ENCODE measurements at regions not wholly inside any gene's neighbourhood (a gene's known extent, or its start where the extent isn't known, plus 50 kb on each side); places are given as distances from the start of the nearest gene placed in this dataset.
"Not testable (repeated sequence)": the region's sequence is repeated elsewhere in the genome, so short reads cannot be mapped to it uniquely, and the experiment has no call there.

DNA sequence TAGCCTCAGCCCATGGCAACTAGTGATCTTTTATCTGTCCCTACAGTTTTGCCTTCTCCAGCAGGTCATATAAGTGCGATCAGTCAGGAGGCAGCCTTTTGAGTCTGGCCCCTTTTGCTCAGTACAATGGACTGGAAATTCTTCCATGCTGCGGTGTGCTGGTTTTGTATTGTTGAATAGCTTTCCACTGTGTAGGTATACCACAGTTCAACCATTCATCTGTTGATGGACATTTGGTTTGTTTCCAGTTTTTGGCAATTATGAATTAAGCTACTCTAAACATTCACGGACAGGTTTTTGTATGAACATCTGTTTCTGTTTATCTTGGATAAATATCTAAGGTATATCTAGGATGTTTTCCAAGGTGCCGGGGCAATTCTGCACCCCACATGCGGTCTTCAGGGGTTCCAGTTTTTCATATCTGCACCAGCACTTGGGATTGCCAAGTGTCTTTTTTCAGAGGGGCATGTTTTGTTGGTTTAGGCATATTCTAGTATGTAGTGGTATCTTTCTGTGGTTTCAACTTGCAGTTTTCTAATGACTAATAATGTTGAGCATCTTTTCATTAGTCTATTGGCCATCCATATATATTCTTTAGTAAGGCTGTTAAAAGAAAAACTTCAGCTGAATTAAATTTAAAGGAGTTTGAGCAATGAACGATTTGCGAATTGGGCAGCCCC, 141.0 kb downstream of the TFAP2C start:
- DNase-seq (ENCODE audit: low read depth in 2 of 2), result no peak

DNA sequence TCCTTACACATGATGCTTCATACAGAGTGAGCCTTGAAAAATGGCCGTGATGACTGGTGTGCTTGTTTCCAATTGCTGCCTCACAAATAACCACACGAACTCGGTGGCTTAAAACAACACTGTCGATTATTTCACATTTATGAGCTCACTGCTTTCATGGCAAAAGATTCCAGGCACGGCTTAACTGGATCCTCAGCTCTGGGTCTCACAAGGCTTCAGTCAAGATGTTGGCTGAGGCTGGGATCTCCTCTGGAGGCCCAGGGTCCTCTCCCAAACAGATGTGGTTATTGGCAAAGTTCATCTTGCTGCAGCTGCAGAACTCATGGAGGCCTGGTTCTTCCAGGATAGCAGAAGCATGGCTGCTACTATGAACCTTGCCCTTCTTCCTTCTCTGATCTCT, 144.6 kb downstream of the TFAP2C start:
- no peak for DNase-seq (ENCODE audit: low read depth in 2 of 2)

DNA sequence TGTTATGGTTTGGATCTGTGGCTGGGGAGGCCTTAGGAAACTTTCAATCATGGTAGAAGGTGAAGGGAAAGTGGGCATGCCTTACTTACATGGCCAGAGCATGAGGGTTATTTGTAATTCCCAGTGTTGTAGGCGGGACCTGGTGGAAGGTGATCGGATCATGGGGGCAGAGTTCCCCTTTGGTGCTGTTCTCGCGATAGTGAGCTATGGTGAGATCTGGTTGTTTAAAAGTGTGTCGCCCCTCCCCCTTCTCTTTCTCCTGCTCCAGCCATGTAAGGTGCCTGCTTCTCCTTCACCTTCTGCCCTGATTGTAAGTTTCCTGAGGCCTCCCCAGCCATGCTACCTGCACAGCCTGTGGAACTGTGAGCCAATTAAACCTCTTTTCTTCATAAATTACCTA, 145.8 kb downstream of the TFAP2C start:
- DNase-seq (ENCODE audit: low read depth in 2 of 2), result no peak

DNA sequence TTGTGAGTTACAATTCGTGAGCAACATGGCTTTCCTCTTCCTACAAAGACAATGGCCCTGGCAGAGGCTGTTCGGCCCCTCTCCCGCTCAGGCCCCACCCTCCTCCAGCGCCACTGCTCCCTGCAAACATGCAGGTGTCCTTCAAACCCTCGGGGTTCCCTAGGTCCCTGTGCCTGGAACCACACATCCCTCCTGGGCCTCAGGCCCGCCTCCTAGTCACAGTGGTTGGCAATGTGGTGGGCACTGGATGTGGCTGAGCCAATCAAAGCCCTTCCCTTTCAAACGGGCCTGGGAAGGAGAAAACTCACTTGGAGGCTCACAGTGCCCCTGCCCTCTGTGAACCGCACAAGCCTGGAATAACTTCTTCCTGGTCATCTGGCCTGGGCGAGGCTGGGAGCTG, 147.2 kb downstream of the TFAP2C start:
- no peak for DNase-seq (ENCODE audit: low read depth in 2 of 2)

DNA sequence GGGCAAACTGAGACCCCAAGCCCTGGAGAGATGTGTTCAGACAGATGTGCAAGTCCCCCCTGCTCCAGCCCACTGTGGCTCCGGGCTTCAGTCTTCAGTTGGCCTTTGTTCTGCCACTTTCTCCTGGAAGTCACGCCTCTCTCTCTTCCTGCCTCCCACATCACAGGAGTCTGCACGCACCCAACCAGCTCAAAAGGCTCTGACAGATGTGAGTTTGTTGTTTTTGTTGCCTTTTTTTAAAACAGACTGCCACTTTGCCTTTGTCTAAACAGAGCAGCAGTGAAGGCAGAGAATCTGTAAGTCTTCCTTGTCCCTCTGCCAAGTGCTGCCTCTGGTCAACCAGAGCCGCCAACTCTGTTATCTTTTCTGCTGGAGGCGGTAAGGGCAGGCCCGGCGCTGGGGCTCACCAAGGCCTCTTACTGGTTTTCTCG, 149.7 kb downstream of the TFAP2C start:
- no peak for DNase-seq (ENCODE audit: low read depth in 2 of 2)

DNA sequence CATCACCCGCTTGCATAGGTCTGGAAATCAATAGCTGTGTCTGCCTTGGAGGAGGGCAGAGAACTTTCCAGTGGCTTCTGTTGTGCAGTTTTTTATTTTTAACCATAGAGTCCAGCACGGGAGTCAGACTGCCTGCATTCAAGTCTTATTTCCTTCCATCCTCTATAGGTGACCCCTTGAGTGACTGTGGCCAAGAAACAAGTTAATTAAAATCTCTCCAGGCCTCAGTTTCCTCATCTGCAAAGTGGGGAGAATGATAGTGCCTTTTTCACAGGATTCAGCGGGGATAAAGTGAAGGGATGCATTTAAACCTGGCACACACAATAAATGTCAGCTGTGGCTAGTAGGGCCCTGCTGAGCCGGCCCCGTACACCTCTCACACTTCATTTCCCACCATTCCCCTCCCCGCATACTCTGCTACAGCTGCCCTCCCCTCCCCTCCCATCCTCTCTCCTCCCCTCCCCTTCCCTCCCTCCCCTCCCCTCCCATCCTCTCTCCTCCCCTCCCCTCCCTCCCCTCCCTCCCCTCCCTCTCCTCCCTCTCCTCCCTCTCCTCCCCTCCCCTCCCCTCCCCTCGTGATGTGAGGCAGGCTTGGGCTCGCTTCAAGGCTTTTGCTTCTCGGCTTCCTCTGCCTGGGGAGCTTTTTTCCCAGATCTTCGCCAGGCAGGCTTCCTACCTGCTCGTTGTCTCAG, 150.5 kb downstream of the TFAP2C start:
- no peak for DNase-seq (ENCODE audit: low read depth in 2 of 2)

DNA sequence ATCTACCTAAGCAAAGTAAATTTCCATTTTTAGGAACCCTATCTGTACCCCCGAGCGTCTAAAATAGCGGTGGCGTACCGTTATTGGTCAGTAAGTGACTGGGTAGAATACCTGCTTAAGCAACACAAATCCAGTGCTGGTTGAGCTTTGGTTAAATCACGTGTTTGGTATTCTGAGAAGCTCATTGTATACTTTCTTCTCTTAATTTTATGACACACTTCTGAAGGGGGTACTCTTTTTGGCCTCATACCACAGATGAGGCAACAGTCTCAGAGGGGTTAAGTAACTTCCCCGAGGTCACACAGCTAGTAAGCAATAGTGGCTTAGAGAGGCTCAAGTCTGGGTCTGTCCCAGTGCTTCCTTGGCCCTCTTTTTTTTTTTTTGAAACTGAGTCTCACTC, 151.2 kb downstream of the TFAP2C start:
- DNase-seq (ENCODE audit: low read depth in 2 of 2), result no peak

DNA sequence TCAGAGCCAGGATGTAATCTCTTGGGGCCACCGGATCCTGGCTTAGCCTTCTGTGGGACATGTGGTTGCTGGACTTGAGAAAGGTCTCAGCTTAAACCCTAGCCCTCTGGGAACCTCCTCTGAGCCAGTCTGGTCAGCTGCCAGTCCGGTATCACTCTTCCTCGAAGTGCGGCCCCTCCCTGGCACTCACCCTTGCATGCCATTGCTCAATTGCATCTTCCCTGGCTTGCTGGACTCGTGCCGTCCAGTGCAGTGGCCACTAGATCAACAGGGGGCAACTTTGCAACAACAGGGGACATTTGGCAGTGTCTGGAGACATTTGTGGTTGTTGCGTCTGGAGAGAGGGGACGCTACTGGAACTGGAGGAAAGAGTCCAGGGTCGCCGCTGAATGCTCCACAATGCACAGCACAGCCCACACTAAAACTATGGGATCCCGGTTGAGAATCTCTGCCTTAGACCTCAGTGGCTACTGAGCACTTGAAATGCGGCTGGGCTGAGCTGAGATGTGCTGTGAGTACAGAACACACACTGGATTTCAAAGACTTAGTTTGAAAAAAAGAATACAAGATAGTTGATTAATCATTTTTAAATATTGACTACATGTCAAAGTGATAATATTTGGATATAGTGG, 152.1 kb downstream of the TFAP2C start:
- no peak for DNase-seq (ENCODE audit: low read depth in 2 of 2)

DNA sequence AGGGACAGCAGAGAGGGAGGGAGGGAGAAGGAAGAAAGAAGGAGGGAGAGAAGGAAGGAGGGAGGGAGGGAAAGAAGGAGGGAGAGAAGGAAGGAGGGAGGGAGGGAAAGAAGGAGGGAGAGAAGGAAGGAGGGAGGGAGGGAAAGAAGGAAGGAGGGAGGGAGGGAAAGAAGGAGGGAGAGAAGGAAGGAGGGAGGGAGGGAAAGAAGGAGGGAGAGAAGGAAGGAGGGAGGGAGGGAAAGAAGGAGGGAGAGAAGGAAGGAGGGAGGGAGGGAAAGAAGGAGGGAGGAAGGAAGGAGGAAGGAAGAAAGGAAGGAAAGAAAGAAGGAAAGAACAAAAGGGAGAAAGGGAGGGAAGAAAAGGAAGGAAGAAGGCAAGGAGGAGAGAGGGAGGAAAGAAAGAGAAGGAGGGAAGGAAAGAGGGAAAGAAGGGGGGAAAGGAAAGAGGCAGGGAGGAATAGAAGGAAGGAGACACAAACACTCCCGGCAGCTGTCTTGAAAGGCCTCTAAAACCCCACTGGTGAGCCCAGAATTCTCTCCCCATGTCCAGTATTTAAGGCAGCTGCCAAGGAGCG, 153.0 kb downstream of the TFAP2C start:
- not testable (repeated sequence) for DNase-seq (ENCODE audit: low read depth in 2 of 2)

DNA sequence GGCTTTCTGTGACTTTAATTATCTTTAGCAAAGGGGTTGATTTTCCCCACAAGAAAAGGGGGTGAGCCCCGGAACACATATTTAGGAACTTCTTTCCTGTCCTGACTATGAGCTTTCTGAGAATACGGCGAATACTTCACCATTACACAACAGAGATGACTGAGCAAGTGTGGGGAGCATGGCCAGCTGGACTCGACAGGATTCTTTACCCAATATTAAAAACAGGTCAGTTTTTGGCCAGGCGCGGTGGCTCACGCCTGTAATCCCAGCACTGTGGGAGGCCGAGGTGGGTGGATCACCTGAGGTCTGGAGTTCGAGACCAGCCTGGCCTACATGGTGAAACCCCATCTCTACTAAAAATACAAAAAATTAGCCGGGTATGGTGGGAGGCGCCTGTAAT, 153.7 kb downstream of the TFAP2C start:
- not testable (repeated sequence) for DNase-seq (ENCODE audit: low read depth in 2 of 2)

DNA sequence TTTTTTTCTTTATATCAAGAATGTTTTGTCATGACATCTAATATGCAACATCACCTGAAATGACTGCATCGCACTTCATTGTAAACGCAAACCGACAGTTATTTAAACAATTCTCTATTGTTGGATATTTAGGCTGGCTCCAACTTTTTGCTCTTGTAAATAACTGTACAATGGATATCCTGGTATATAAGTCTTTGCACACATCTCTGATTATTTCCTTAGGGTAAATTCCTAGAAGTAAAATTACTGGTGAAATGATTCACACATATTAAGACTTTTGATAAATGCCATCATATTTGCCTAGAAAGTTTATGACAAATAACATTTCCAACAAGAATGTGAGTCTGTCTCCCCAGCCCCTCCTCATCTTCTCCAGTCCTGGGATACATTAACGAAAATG, 154.7 kb downstream of the TFAP2C start:
- no peak for DNase-seq (ENCODE audit: low read depth in 2 of 2)

DNA sequence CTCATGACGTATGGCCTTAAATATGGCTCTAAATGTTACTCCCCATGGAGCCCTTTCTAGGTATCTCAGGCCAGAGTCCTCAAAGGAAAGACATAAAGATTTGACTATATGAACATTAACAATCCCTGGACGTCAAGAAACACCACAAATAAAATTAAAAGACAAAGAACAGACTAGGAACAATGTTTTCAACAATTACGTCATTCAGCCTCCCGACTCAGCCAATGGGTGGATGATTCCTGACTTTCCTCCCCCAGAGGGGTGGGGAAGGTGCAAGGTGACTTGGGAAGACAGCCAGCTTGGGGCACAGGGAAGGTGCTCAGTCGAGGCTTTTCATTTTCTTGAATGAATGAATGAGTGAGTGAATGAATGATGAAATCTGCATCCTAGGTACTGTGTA, 157.4 kb downstream of the TFAP2C start:
- no peak for DNase-seq (ENCODE audit: low read depth in 2 of 2)

DNA sequence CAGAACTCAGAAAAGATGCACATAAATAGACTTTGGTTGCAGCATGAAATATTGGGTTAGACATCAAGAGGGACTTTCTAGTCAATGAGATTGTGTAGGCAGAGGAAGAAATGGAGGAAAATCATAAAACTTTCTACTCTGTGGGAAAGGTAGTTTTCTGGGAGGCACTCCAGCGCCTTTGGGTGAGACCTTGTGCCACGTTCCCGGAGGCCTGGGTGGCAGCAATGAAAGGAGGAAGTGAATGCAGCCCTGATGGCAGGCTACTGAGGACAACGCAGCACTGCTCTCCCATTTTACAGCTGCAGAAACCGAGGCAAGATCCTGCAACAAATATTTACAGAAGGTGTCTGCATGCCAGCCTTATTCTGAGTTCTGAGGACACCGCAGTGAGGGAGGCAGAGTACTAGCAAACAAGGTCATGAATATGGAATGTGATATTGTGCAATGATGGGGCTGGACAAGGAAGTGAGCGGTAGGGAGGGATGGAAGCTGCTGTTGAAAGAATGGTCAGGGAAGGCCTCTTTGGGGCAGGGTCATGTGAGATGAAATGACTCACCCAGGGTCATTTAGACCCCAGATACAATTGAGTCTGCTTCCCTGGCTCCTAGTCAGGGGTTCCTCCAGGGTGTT, 159.1 kb downstream of the TFAP2C start:
- DNase-seq (ENCODE audit: low read depth in 2 of 2), result no peak

DNA sequence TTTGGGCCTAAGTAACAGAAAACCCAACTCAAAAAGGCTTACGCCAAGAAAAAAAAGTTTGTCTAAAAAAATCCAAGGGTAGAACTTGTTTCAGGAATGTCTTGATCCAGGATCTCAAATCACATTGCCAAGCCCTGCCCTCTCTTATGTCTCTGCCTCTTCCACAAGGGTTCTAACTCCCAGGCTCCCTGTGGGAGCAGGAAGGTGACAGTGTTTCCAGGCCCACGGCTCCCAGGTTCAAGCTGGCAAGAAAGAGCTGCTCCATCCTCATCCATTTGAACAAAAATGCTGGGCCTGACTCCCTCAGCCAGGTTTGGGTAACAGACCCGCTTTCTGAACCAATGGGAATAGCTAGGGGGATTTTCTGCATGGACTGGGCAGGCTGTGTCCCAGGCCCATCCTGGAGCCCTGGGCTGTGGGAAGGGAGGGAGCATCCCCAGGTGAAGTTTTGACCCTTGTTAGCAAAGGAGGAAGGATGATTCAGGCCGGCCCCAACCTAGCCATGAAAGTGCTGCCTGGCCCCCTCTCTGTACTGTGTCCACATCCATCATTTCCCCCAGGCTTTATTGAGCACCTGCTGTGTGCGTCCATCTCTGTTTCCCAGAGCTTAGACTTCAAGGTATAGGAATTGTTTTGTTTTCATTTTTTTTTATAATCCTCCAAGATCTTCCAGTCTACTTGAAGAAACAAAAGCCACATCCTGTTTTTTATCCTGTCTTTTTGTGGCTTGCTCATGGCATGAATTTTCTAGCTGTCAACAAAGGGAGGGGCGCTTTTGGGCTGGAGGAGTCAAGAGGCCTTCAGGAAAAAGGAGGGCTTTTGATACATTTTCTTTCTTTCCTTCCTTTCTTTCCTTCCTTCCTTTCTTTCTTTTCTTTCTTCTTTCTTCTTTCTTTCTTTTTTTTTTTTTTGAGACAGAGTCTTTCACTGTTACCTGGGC, 159.8 kb downstream of the TFAP2C start:
- DNase-seq (ENCODE audit: low read depth in 2 of 2), result no peak

DNA sequence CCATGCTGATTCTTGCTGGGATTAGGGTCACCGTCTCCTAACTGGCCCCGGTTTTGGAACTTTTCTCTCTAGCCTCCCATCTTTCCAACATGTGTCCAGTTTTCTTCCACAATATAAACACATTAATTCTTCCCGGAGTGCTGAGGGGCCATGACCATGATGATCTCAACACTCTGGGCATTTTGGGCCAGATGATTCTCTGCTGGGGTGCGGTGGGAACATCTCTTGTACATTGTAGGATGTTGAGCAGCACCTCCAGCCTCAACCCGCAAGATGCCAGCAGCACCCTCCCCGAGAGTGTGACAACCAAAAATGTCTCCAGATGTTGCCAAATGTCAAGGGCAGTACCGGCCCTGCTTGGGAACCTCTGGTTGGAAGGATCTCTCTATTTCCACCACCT, 164.8 kb downstream of the TFAP2C start:
- DNase-seq (ENCODE audit: low read depth in 2 of 2), result no peak

DNA sequence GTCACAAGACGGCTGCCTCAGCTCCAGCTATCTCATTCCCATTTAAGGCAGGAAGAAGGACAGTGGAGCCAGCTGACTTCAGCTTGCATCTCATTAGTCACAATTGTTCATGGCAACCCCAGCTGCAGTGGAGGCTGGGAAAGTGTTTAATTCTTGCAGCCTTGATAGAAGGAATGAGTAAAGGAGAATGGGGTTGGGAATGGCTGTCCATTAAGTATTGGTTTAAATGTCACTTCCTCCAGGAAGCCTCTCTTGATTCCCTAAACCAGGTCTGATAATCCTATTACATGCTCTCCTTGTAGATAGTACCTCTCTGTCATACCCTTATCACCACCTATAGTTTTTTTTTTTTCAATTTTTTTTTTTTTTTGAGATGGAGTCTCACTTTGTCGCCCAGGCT, 166.4 kb downstream of the TFAP2C start:
- no peak for DNase-seq (ENCODE audit: low read depth in 2 of 2)

DNA sequence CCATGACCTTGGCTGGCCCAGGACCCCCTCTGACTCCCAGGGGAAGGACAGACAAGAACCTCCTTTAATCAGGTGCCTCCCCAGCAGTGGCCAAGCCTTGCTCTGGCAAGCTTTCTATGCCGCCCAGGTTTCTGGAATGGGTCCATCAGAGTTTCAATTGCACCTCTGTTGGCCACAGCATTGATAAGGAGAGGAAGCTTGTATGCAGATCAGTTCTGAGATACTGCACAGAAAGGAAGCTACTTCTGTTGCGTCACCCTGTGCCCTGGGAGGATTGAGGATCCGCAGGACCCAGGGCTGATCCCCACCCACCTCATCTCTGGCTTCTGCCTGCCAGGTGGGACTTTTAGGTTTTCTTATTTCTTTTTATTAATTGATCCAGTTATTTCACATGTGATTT, 167.2 kb downstream of the TFAP2C start:
- no peak for DNase-seq (ENCODE audit: low read depth in 2 of 2)

DNA sequence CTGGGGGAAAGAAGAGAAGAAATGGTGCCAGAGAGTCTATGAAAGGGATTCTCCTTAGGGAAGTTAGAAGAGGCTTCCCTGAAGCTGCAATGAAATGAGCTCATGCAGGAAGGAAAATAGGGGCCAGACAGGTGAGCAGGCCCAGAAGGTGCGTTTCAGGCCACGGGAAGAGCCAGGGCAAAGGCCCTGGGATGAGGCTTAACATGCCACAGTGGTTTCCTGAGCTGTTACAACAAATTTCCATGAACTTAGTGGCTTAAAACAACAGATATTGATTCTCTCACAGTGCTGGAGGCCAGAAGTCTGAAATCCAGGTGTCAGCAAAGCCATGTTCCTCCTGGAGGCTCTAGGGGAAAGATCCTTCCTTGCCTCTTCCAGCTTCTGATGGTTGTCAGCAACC, 167.9 kb downstream of the TFAP2C start:
- no peak for DNase-seq (ENCODE audit: low read depth in 2 of 2)

DNA sequence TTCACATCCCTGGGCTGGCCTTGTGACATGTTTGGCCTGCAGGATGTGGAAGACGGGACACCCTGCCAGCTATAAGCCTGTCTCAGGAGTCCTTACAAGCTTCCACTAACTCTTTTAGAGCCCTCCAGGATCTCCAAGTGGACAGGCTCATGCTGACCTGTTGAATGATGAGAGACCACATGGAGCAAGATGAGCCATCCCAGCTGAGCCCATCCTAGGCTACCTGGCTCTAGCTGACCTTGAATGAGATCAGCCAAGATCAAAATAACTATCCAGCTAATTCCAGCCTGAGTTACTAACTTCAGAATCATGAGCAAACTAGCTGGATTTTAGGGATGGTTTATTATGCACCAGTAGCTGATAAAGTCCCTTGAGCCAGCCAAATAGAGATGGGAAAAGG, 169.5 kb downstream of the TFAP2C start:
- no peak for DNase-seq (ENCODE audit: low read depth in 2 of 2)

DNA sequence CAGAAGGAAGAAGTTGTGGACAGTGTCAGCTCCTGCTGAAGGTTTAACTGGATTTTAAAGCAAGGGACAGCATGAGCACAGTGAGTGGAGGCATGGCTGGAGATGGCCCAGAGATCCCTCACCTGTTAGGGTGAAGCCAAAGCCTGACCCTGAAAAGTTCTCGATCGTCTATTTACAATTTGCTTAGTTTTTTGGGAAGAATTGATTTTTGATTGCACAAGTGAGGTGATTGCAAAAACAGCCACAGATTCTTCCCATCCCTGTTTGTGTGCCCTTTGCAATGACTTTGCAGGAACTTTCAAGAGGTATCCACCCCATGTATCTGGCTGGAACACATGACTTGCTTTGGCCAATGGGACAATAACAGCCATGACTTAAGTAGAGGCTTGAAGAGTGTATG, 170.1 kb downstream of the TFAP2C start:
- DNase-seq (ENCODE audit: low read depth in 2 of 2), result no peak

DNA sequence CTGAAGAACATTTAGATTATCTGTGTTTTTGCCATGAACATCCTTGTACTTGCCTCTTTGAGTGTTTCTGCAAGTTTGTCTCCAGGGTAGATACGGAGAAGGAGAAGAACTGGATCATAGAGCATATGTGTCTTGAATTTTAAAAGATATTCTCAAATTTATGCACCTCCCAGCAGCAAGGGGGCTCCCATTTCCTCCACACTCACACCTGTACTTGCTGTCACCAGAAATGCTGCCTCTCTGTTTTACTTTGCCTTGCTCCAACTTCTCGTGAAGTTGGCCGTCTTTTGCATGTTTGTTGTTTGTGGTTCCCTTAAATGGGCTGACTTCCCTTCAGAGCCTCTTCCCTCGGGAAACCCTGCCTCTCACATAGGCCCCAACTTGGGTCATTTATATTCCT, 171.0 kb downstream of the TFAP2C start:
- DNase-seq (ENCODE audit: low read depth in 2 of 2), result no peak

All from stimulated activated CD8-positive, alpha-beta memory T cell treated with anti-CD3 and anti-CD28 coated beads, Interleukin-2, amount 100 ng/mL, for 1 hour (primary cell).